HG03103 (cell line): ENCODE measurements at regions not wholly inside any gene's neighbourhood (a gene's known extent, or its start where the extent isn't known, plus 50 kb on each side); places are given as distances from the start of the nearest gene placed in this dataset.

Experiments used
- ATAC-seq: cut with Tn5 transposase; IDR thresholded peaks from one replicate; pipeline ENCODE4 v1.9.1; 2021; ENCODE audit warnings: low read depth; ENCODE audit not compliant: unreplicated experiment

DNA sequence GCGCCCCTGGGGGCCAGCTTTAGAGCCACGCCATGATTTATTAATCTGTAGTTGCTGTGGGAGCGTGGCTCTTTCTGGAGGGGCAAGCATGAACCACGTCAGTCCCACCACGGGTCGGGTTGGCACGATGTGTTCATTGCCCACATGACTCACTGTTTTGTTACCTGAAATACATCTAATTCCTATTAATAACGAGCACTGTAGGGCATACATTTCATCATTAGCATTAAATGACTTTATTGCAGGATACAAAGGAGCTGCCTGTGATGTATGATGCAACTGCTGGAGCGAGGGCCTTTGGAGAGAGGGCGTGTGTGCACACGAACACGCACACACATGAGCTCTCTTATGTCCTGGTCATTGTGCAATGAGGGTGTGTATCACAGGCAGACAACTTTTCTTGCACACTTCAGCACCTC, 127.0 kb downstream of the INHBB start:
- ATAC-seq: no peak

DNA sequence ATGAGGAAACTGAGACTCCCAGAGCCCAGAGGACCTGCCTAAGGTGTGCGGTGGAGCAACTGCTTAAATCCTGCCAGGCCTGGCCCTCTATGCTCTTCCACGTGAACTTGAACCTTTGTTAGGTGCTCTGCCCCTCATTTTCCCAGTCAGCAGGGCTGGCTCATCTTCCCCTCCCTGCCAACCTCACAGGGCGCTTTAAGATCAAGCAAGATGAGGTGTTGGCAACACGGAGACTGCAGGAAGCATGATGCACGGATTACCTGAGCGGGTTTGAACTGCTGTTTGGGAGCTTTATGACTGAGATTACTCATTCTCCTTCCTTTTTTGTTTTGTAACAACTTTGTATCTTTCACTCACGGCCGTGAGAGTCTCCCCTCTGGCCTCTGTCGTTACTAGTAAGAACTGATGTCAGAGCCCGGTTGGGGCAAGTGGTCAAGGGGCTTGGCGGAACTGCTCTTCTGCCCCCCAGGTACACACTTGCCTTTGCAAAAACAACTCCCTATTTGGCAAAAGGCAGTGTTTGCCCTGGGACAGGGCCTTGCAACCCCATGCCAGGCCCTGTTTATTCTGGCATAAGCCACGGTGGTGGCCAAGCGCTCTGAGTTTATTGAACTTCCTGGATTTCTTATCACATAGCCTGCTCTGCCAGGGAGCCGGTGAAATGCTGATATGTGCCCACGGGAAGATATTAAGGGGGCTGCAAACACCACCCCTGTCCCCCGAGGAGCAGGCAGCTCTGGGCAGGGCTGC, 127.8 kb downstream of the INHBB start:
- no peak for ATAC-seq

DNA sequence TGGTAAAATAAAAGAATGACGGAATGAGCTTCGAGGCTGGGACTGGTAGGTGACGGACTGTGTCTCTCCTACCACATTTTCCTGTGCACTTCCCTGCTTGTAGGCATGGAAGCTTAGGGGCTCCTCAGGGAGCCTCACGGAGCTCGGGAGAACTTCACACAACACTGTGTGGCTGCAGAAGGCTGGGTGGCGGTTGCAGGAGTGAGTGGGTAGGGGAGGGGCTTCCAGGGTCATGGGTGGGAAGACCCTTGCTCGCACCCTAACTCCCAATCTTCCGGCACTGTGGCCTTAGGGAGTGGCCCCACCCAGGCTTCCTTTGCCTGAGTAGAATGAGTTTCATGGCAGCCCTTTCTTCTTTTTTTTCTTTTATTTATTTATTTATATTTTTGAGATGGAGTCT, 128.6 kb downstream of the INHBB start:
- ATAC-seq: no peak

DNA sequence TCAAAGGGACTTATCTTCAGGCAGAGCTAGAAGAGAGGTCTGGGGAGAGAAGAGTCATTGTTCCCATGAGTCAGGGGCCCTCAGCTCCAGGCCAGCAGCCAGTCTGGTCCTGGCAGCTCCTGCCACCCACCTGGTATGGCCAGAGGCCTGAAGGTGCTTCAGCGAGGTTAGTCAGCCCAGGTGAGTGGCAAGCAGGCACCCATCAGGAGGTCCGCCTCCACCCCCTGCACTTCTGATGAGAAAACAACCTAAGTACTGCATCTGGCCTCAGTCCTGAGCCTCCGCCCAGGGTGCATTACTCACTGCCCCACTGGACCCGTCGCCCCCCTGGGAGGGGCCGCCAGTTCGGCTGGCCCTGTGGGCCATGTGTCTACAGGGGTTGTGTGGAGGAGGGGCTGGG, 130.2 kb downstream of the INHBB start:
- ATAC-seq: no peak

DNA sequence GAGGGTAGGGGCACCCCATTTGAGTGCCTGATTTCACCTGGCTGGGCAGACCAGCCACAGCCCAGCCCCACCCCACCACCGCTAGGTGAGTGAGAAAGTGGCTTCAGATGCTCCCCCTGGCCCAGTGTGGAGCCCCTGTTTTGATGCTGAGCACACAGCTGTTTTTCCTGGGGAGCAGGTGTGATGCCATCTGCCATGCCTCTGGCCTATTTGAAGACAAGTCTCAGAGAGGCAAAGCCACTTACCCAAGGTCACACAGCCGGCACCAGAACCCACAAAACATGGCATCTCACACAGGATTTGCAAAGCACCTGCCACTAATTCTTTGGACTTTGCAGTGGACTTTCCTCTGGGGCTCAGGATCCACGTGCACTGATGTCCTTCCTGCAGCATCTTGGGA, 131.3 kb downstream of the INHBB start:
- no peak for ATAC-seq

DNA sequence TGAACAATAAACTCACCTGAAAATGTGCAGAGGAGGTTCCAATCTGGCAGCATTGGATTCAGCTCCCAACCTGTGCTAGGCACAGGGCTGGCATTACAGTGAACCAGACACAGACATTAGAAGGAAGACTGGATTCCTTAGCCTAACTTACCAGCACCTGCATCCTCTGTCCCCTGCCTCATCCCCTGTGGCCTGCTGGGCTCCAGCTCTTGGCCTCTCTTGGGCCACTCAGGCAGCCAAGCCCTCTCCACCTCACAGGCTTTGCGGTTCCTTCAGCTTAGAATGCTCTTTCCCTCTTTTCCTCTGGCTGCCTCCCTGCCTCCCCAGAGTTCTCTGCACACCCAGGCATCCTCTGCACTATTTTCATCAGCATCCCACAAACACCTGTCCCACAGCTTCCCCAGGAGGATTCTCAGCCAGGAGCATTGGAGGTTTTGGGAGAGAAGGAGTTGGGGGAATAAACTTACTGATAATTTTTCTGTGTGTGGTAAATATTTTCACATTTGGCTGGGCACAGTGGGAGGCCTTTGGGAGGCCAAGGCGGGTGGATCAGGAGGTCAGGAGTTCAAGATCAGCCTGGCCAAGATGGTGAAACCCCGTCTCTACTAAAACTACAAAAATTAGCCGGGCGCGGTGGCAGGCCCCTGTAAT, 132.0 kb downstream of the INHBB start:
- ATAC-seq: no peak

DNA sequence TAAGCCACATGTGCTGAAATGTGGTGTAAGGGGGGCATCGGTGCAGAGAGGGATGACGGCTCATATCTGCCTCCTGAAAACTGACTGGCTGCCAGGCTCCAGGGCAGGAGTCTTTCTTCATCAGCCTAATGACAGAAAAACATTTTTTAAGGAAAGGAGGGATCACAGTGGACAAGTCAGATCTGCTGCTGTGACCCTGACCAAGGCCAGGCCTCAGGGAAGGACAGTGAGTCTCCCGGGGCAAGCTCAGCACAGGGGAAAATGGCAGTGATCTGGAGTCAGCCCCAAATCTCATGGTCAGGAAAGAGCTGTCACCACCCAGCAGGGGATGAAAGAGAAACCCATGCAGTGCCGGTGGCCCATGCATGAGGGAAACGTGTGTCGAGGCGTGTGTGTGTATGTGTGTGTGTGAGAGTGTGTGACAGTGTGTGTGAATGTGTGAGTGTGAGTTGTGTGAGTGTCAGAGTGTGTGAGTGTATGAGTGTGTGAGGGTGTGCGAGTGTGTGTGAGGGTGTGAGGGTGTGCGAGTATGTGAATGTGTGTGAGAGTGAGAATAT, 134.5 kb downstream of the INHBB start:
- no peak for ATAC-seq

DNA sequence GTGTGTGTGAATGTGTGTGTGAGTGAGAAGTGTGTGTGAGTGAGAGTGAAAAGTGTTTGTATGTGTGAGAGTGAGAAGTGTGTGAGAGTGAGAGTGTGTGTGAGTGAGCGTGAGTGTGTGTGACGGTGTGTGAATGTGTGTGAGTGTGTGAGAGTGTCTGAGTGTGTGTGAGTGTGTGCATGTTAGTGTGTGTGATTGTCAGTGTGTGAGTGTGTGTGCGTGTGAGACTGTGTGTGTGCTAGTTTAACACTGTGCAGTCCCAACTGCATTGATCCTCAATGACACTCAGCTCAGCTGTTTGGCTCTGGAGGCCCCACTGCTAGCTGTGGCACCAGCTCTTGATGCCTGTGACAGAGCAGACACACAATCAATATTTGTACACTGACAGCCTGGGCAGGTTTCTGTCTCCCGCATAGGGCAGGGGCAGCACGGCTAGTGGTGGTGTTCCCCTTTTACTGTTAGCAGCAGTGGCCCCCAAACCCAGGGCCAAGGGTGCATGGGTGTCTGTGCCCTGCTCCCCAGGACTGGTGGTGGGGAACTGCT, 135.0 kb downstream of the INHBB start:
- ATAC-seq: no peak

DNA sequence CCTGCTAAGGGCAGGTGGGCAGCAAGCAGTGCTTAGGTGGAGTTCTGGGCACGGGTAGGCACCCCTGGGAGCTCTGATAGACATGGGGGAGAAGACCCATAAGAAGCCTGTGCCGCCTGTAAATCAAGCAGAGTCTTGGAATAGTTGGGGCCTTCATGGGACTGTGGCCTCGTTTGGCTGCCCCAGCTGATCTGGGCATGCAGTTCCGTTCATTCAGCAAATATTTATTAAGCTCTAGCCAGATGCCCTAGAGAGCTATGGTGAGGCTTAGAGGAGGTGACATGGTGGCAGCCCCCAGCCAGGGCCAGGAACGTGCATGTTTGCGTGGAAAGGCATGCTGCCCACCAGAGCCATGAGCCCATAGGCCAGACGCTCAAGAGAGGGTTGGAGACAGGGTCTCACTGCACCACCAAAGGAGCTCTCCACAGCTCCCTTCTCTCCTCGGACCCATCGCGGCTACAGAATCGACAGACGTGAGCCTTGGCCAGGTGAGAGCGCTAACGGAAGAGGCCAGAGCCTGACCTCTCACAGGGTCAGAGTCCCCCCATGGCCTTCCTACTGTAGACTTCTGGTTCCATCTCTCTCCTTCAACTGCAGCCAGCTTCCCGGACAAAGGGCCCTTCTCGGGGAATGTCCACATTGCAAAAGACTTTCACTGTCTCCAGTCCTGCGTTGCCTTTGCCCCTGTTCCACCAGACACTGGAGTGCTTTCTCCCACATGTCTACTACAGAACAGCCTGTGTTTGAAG, 135.7 kb downstream of the INHBB start:
- ATAC-seq: no peak

DNA sequence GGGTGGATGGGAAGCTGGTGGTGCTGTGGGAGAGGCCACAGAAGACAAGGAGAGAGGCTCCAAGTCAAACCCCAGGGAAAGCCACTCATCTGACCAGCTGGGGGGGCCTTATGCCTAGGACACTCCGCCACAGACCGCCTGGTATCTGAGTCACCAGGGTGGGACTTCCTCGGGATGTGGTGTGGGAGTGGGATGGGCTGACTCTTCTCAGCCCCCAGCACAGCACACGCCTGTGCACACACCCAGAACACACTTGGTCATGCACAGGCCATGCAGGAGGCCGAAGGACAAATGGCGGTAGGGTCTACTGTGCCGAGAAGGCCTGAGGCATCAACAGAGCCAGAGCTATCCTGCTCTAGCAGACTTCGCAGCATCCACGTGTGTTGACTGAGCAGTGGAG, 136.4 kb downstream of the INHBB start:
- ATAC-seq: no peak

DNA sequence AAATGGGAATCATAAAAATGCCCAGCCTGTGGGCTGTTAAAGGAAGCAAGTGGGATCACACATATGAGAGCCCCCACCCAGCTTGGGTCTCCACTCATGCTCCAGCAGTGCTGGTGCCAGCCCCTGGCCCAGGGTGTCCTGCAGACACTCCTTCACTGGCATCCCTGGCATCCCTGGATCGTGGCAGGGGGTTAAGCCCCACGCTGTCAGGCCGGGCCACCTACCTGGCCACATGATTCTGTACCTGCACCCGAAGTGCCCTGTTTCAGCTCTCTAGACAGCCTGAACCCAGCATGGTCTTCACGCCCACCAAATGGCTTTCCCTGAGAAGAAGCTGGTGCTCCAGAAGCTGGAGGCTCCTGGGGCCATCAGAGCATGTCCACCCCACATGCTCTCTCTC, 137.4 kb downstream of the INHBB start:
- no peak for ATAC-seq

DNA sequence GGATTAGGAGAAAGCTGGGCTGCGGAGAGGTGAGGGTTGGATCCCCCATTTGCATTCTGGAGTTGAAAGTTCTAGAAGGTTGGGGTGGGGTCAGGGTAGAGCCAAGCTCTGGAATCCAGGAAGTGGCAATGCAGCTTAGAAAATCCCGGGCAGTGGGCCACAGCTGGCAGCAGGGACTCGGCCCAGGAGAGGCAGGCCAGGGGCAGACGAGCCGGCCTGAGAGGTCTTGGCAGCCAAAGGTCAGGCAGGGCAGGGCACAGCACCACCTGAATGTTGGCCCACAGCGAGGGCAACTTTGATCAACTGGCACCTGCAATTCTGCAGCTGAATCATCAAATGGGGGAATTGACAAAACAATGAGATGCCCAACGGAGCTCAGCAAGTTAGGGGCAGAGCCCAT, 139.2 kb downstream of the INHBB start:
- no peak for ATAC-seq

DNA sequence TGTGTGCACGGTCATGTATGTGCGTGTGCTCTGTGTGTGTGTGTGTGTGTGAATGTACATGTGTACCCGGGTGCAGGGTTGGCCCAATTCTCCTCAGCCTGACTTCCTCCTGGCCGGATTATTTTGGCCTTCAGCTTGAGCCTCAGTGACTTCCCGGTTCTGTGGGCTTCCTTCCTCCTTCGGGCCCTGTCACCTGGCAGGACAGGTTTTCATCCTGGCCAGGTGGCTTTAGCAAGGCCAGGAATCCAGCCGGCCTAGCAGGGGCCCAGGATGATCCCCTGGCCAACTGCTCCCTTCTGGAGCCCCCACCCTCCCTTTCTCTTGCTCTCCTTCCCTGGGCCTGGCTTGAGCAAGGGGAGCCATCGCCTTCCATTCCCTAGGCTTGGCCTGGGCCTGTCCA, 140.5 kb downstream of the INHBB start:
- no peak for ATAC-seq

DNA sequence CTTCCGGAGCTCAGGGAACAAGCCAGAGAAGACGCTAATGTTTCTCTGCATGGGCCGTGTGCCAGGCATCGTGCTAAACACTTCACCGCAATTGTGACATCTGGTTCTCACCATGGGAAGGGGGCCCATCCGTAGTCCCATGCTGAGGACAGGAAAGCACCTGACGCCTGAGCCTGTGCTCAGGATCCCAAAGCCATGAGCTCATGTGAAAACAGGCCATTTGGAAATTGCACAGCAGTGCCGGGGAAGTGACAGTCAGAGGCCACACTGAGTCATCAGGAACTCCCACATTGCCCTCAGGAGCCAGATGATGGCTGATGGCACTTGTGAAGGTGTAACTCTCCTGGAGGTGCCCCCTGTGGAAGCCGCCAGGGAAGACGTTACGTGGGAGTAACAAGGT, 141.0 kb downstream of the INHBB start:
- no peak for ATAC-seq

DNA sequence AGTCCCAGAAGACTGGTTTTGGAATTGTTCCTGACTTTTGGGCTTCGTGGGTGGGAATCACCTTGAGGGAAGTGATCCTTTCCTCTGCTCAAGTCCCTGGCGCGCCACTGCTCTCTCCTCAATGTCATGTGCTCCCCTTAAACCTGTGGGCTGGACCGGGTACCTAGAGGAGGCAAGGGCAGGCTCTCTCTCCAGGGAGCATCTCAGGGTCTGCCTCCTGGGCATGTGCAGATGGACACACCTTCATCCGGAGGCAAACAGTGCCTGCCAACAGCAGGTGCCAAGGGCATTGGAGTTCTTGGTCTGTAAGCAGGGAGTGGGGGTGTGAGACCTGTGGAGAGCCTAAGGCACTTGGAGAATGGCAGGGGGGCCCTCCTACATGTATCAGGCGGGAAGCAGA, 142.6 kb downstream of the INHBB start:
- ATAC-seq: no peak

DNA sequence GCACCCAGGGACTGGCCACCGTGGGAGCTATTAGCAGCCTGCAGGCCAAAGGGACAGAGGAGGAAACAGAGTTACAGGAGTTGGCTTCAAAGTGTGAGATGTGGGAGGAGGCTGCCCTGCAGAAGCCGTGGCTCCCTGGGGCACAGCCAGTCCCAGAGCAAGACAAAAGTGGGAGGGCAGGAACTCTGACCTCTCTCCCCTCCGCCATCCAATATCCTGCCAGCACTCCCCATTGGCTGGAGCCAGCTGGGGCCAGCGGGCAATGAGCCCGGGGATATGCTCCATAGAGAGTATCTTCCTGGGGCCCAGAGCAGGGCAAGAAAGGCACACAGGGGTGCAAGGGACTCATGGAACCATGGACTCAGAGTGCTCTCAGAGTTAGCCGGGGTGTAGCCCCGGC, 143.1 kb downstream of the INHBB start:
- no peak for ATAC-seq

DNA sequence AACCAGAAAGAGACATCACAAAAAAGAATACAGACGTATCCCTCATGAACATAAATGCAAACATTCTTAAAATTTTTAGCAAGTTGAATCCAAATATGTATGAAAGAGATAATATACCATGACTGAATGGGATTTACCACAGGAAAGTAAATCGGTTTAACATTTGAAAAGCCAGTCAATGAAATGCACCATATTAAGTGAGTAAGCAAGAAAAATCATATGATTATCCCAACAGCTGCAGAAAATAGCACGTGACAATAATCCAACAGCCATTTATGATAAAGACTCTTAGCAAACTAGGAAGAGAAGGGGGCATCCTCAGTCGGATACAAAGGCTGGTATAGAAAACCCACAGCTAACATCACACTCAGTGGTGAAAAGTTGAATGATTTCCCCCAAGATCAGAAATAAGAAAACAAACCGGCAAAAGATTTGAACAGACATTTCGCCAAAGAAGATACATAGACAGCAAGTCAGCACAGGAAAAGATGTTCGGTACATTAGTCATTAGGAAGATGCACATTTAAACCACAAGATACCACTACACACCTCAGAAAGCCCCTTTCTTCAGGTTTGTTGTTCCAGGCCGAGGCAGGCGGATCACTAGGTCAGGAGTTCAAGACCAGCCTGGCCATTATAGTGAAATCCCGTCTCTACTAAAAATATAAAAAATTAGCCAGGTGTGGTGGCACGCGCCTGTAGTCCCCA, 144.3 kb downstream of the INHBB start:
- ATAC-seq: no peak

DNA sequence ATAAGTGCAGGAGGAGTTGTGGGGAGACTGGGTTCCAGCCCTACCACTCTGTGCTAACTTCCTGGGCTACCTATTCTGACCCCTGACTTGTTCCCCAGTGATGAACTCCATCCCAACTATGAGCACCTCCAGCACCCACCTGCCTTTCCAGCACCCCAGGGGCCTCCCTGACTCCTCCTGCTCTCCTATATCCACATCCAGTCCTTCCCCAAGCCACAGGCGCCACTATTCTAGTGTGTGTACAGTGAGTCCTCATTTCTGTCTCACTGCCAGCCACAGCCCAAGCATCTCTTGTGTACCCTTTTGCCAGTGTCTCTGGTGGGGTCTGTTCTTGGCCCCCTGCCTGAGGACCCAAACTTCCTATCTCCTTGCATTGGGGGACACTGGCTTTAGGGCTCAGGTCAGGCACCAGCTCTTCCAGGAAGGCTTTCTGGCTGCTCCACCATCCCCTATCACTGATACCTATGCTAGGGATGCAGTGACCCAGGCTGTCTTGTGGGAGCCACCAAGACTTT, 145.2 kb downstream of the INHBB start:
- ATAC-seq: no peak

DNA sequence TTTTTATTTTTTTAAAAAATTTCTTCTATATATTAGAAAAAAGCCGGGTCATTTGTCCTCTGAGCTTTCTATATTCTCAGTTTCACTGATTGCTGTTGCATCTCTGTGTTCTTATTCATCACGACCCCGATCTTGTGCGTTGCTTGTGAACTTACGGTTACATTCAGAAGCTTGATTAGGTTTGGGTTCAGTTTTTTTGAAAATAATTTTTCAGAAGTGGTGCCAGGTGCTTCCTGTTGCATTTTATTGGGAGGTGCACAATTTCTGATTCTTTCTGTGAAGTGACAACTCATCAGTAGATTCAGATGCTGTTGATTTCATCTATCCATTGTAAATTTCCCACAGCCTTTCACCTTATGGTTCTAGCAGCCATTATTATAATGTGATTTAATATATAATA, 147.3 kb downstream of the INHBB start:
- no peak for ATAC-seq

DNA sequence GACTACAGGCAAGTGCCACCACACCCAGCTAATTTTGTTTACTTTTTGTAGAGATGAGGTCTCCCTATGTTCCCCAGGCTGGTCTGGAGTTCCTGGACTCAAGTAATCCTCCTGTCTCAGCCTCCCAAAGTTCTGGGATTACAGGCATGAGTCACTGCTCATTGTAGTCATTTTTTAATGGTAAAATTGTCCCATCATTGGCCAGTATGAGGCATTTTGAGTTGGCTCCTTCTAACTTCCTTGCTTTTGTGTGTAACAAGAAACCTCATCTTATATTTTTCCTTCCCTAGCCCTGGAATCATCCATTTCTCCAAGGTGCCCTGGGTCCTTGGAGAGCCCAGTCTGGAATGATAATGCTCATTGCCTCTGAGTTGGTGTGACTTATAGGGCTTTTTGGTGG, 148.5 kb downstream of the INHBB start:
- ATAC-seq: no peak
